ENCODE measurements at regions not wholly inside any gene's neighbourhood (a gene's known extent, or its start where the extent isn't known, plus 50 kb on each side); places are given as distances from the start of the nearest gene placed in this dataset.

- Histone ChIP-seq H3K4me1 (no peaks in the 10 kb centered on the region), H3K4me2 (no peak overlapping the region), H3K79me2 (ENCODE audit: low read depth) (no peaks in the 10 kb centered on the region), H3K4me3 (no peak overlapping the region), H2AFZ (replicated peaks) (no peak overlapping the region), H3K27me3 (no peaks in the 10 kb centered on the region), H3K36me3 (no peaks in the 10 kb centered on the region), H3F3A (ENCODE audit: low read depth) (no peaks in the 10 kb centered on the region), H4K20me1 (ENCODE audit: low read depth) (no peaks in the 10 kb centered on the region), H3K9ac (no peak overlapping the region), H3K9me3 (ENCODE audit: low read depth) (no peaks in the 10 kb centered on the region), H3K27ac (no peak overlapping the region)
- no peak for DNase-seq (ENCODE audit: low spot score)
- H3K36me3 Mint-ChIP-seq: no peaks in the 10 kb centered on the region
- H3K4me3 Mint-ChIP-seq: no peak overlapping the region
- no peaks in the 10 kb centered on the region for H3K9me3 Mint-ChIP-seq
- no peaks in the 10 kb centered on the region for H3K4me1 Mint-ChIP-seq
- TF ChIP-seq CTCF (IDR thresholded peaks at IDR 0.05) (no peak), EZH2 (IDR thresholded peaks at IDR 0.05) (no peak)
- H3K27me3 Mint-ChIP-seq (ENCODE audit: insufficient read depth, low read depth): no peaks in the 10 kb centered on the region
- no peak overlapping the region for H3K27ac Mint-ChIP-seq
These were observed 78.9 kb upstream of the KCNK2 start for GRCh38 chr1:215003686-215004085.

GRCh38 chr1:215004121-215004827 is 78.3 kb upstream of the KCNK2 start:
- H3K27me3 Mint-ChIP-seq (ENCODE audit: insufficient read depth, low read depth): no peaks in the 10 kb centered on the region

GRCh38 chr1:215005078-215005477 is 77.5 kb upstream of the KCNK2 start:
- H3K9me3 Mint-ChIP-seq: no peaks in the 10 kb centered on the region
- no peak for DNase-seq (ENCODE audit: low spot score)
- no peaks in the 10 kb centered on the region for H3K27me3 Mint-ChIP-seq (ENCODE audit: insufficient read depth, low read depth)
- Histone ChIP-seq H3F3A (ENCODE audit: low read depth) (no peaks in the 10 kb centered on the region), H3K36me3 (no peaks in the 10 kb centered on the region), H3K4me3 (no peak overlapping the region), H2AFZ (replicated peaks) (peak overlapping the region; percentile 23), H3K9ac (no peak overlapping the region), H3K4me1 (no peaks in the 10 kb centered on the region), H3K79me2 (ENCODE audit: low read depth) (no peaks in the 10 kb centered on the region), H3K27me3 (no peaks in the 10 kb centered on the region), H4K20me1 (ENCODE audit: low read depth) (no peaks in the 10 kb centered on the region), H3K9me3 (ENCODE audit: low read depth) (no peaks in the 10 kb centered on the region), H3K27ac (no peak overlapping the region), H3K4me2 (no peak overlapping the region)
- H3K4me1 Mint-ChIP-seq: no peaks in the 10 kb centered on the region
- no peaks in the 10 kb centered on the region for H3K36me3 Mint-ChIP-seq
- H3K4me3 Mint-ChIP-seq: no peak overlapping the region
- no peak overlapping the region for H3K27ac Mint-ChIP-seq
- no peak for TF ChIP-seq EZH2 (IDR thresholded peaks at IDR 0.05)
- TF ChIP-seq EZH2phosphoT487 (IDR thresholded peaks at IDR 0.05): no peak
- no peak for TF ChIP-seq CTCF (IDR thresholded peaks at IDR 0.05)

More at GRCh38 chr1:215004121-215004827, 78.3 kb upstream of the KCNK2 start:
- H3K4me3 Mint-ChIP-seq: no peak overlapping the region
- H3K27ac Mint-ChIP-seq: no peak overlapping the region
- Histone ChIP-seq H3K9me3 (ENCODE audit: low read depth) (no peaks in the 10 kb centered on the region), H3K79me2 (ENCODE audit: low read depth) (no peaks in the 10 kb centered on the region), H3K27me3 (no peaks in the 10 kb centered on the region), H3F3A (ENCODE audit: low read depth) (no peaks in the 10 kb centered on the region), H3K9ac (no peak overlapping the region), H4K20me1 (ENCODE audit: low read depth) (no peaks in the 10 kb centered on the region), H3K4me3 (no peak overlapping the region), H3K27ac (no peak overlapping the region), H3K4me1 (no peaks in the 10 kb centered on the region), H2AFZ (replicated peaks) (no peak overlapping the region), H3K36me3 (no peaks in the 10 kb centered on the region), H3K4me2 (no peak overlapping the region)
- no peaks in the 10 kb centered on the region for H3K36me3 Mint-ChIP-seq
- no peaks in the 10 kb centered on the region for H3K9me3 Mint-ChIP-seq
- no peak for DNase-seq (ENCODE audit: low spot score)
- TF ChIP-seq EZH2phosphoT487 (IDR thresholded peaks at IDR 0.05): no peak
- TF ChIP-seq EZH2 (IDR thresholded peaks at IDR 0.05): no peak
- TF ChIP-seq CTCF (IDR thresholded peaks at IDR 0.05): no peak
- no peaks in the 10 kb centered on the region for H3K4me1 Mint-ChIP-seq
